ENCODE measurements at regions not wholly inside any gene's neighbourhood (a gene's known extent, or its start where the extent isn't known, plus 50 kb on each side); places are given as distances from the start of the nearest gene placed in this dataset.
"Not testable (repeated sequence)": the region's sequence is repeated elsewhere in the genome, so short reads cannot be mapped to it uniquely, and the experiment has no call there.

- TF ChIP-seq, protein P1, sequence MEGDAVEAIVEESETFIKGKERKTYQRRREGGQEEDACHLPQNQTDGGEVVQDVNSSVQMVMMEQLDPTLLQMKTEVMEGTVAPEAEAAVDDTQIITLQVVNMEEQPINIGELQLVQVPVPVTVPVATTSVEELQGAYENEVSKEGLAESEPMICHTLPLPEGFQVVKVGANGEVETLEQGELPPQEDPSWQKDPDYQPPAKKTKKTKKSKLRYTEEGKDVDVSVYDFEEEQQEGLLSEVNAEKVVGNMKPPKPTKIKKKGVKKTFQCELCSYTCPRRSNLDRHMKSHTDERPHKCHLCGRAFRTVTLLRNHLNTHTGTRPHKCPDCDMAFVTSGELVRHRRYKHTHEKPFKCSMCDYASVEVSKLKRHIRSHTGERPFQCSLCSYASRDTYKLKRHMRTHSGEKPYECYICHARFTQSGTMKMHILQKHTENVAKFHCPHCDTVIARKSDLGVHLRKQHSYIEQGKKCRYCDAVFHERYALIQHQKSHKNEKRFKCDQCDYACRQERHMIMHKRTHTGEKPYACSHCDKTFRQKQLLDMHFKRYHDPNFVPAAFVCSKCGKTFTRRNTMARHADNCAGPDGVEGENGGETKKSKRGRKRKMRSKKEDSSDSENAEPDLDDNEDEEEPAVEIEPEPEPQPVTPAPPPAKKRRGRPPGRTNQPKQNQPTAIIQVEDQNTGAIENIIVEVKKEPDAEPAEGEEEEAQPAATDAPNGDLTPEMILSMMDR (IDR thresholded peaks at IDR 0.05; ENCODE audit: extremely low read depth in 1 of 2, insufficient read depth in 1 of 2, low read depth in 1 of 2, low read length in 2 of 2): not testable (repeated sequence)
- TF ChIP-seq POLR2A (IDR thresholded peaks at IDR 0.05; ENCODE audit: low read depth, low read length); POLR2AphosphoS5 (IDR thresholded peaks at IDR 0.05; ENCODE audit: insufficient read depth, low read depth, low read length); MYC (IDR thresholded peaks at IDR 0.05; ENCODE audit: low read depth, low read length); EZH2 (IDR thresholded peaks at IDR 0.05; ENCODE audit: borderline replicate concordance, low read depth, low read length, severe bottlenecking): not testable (repeated sequence)
These were observed 150.2 kb upstream of the PIK3R1 start for GRCh38 chr5:68065321-68065720.

Data from endothelial cell of umbilical vein (primary cell).